Transverse colon (tissue), 4 donors: ENCODE measurements at regions not wholly inside any gene's neighbourhood (a gene's known extent, or its start where the extent isn't known, plus 50 kb on each side); places are given as distances from the start of the nearest gene placed in this dataset.

Experiments used
- EP300 ChIP-seq: sonication (generic); formaldehyde crosslinking; IDR thresholded peaks from one replicate; pipeline ENCODE4 v1.6.1; 2017; ENCODE audit warnings: antibody characterized with exemption, low read depth
- POLR2A ChIP-seq: fragments of 450-650 bp; IDR thresholded peaks from one replicate; pipeline ENCODE4 v1.6.1; 2016; ENCODE audit warnings: antibody characterized with exemption, mild to moderate bottlenecking, moderate library complexity
- POLR2AphosphoS5 ChIP-seq, 3 donors: sonication (generic); formaldehyde crosslinking; IDR thresholded peaks; one replicate each; pipeline ENCODE4 v1.6.1; 2016; ENCODE audit warnings: antibody characterized with exemption in 3 of 3
- TF ChIP-seq, protein P1 (sequence below), 5 experiments: fragments of 200-600 bp in 3 of 5; fragments of 450-650 bp in 2 of 5; sonication (generic) in 3 of 5; IDR thresholded peaks; 1 replicate in 2 of 5; 2 replicates in 3 of 5; pipeline ENCODE4 v1.5.1; 2016 to 2017; ENCODE audit warnings: antibody characterized with exemption in 5 of 5, inconsistent platforms in 3 of 5, mild to moderate bottlenecking in 2 of 5, moderate library complexity in 1 of 5

DNA sequence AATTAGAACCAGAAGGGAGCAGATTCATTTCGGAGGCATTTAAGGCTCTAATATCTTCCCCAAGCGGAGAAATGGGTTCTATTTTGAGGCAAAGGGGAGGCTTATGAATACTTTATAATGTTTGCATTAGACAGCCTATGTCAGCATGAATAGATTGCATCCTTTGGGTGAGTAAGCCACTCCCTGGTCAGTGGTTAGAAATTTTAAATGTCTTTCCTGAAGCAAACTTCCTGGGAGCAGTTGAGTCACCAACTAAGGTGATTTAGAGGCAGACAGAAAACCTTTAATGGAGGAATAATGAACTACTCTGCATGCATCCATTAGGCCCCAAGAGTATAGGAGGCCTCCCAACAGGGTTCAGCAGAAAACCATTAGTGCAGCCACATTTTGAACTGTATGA lies 204.9 kb downstream of the ELAVL2 start:
- TF ChIP-seq, protein P1, sequence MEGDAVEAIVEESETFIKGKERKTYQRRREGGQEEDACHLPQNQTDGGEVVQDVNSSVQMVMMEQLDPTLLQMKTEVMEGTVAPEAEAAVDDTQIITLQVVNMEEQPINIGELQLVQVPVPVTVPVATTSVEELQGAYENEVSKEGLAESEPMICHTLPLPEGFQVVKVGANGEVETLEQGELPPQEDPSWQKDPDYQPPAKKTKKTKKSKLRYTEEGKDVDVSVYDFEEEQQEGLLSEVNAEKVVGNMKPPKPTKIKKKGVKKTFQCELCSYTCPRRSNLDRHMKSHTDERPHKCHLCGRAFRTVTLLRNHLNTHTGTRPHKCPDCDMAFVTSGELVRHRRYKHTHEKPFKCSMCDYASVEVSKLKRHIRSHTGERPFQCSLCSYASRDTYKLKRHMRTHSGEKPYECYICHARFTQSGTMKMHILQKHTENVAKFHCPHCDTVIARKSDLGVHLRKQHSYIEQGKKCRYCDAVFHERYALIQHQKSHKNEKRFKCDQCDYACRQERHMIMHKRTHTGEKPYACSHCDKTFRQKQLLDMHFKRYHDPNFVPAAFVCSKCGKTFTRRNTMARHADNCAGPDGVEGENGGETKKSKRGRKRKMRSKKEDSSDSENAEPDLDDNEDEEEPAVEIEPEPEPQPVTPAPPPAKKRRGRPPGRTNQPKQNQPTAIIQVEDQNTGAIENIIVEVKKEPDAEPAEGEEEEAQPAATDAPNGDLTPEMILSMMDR (IDR thresholded peaks at IDR 0.05), result no peak
- TF ChIP-seq POLR2AphosphoS5 (IDR thresholded peaks at IDR 0.05) (no peak), EP300 (no peak), POLR2A (no peak)
